ENCODE measurements at regions not wholly inside any gene's neighbourhood (a gene's known extent, or its start where the extent isn't known, plus 50 kb on each side); places are given as distances from the start of the nearest gene placed in this dataset.
A peak's percentile ranks its signal among the peaks of the same experiment; 100 is the strongest.

GRCh38 chr1:244137725-244138124 is 86.6 kb downstream of the ZBTB18 start:
- H3K4me2 ChIP-seq (replicated peaks; ENCODE audit: extremely low read depth, low read length, poor library complexity, severe bottlenecking): peak overlapping the region; percentile 72
- peak; percentile 10 to 33 (median 14) for DNase-seq
- peak overlapping the region; percentile 88 for H2AFZ ChIP-seq (ENCODE audit: insufficient read depth, low read depth, low read length, poor library complexity, severe bottlenecking)
- 100% methylated on average over 1 of the region's 6 CpGs for WGBS (ENCODE audit: insufficient coverage)
- Mint-ChIP-seq H3K27ac (peak overlapping the region in 3 of 7 donors; percentile 37 to 67 (median 52)), H3K4me3 (peak overlapping the region; percentile 73 to 90), H3K27me3 (ENCODE audit: low read depth in 3 of 3) (peaks cover 0 to 13% (median 10%) of the 10 kb centered on the region in 3 donors), H3K9me3 (peaks cover 0 to 2% (median 0%) of the 10 kb centered on the region in 7 donors), H3K36me3 (no peaks in the 10 kb centered on the region), H3K4me1 (peaks cover 13% of the 10 kb centered on the region)
- H3K36me3 ChIP-seq (replicated peaks in 1 of 2; ENCODE audit: control insufficient read depth in 1 of 2, insufficient read depth in 2 of 2, low read length in 2 of 2): no peaks in the 10 kb centered on the region
- H3K4me3 ChIP-seq (replicated peaks in 1 of 3; ENCODE audit: low read depth in 2 of 3, low read length in 3 of 3): peak overlapping the region; percentile 30 to 99 (median 77)
- TF ChIP-seq, protein P1, sequence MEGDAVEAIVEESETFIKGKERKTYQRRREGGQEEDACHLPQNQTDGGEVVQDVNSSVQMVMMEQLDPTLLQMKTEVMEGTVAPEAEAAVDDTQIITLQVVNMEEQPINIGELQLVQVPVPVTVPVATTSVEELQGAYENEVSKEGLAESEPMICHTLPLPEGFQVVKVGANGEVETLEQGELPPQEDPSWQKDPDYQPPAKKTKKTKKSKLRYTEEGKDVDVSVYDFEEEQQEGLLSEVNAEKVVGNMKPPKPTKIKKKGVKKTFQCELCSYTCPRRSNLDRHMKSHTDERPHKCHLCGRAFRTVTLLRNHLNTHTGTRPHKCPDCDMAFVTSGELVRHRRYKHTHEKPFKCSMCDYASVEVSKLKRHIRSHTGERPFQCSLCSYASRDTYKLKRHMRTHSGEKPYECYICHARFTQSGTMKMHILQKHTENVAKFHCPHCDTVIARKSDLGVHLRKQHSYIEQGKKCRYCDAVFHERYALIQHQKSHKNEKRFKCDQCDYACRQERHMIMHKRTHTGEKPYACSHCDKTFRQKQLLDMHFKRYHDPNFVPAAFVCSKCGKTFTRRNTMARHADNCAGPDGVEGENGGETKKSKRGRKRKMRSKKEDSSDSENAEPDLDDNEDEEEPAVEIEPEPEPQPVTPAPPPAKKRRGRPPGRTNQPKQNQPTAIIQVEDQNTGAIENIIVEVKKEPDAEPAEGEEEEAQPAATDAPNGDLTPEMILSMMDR (IDR thresholded peaks at IDR 0.05): no peak
- H3K9me3 ChIP-seq (replicated peaks in 1 of 2; ENCODE audit: control insufficient read depth in 1 of 2, insufficient read depth in 1 of 2, low read length in 2 of 2): no peaks in the 10 kb centered on the region
- intact Hi-C loops (cut with micrococcal nuclease): no loop called here
- H3K79me2 ChIP-seq (ENCODE audit: insufficient read depth, low read length): no peaks in the 10 kb centered on the region
- no peaks in the 10 kb centered on the region for H4K20me1 ChIP-seq (ENCODE audit: insufficient read depth, low read length)
- peak overlapping the region; percentile 60 for H3K9ac ChIP-seq (ENCODE audit: insufficient read depth, low read length, poor library complexity, severe bottlenecking)
- peak overlapping the region in 1 of 2 donors; percentile 62 for H3K27ac ChIP-seq (ENCODE audit: low read depth in 1 of 2, low read length in 2 of 2)
- no peaks in the 10 kb centered on the region for H3K27me3 ChIP-seq (ENCODE audit: control insufficient read depth in 2 of 2, insufficient read depth in 2 of 2, low read length in 2 of 2)
- H3K4me1 ChIP-seq (ENCODE audit: control insufficient read depth in 1 of 2, insufficient read depth in 2 of 2, low read length in 2 of 2): peaks cover 0 to 10% of the 10 kb centered on the region in 2 donors

- H3K4me1 Mint-ChIP-seq: peaks cover 13% of the 10 kb centered on the region
- H3K27ac Mint-ChIP-seq: no peak overlapping the region
- no peak overlapping the region for H3K9ac ChIP-seq (ENCODE audit: insufficient read depth, low read length, poor library complexity, severe bottlenecking)
- no peak overlapping the region for H2AFZ ChIP-seq (ENCODE audit: insufficient read depth, low read depth, low read length, poor library complexity, severe bottlenecking)
- WGBS (ENCODE audit: insufficient coverage): 96% methylated on average over 2 of the region's 7 CpGs
- H3K27ac ChIP-seq (ENCODE audit: low read depth in 1 of 2, low read length in 2 of 2): no peak overlapping the region
- H3K36me3 Mint-ChIP-seq: no peaks in the 10 kb centered on the region
- TF ChIP-seq, protein P1 (IDR thresholded peaks at IDR 0.05): no peak
- no peaks in the 10 kb centered on the region for H3K79me2 ChIP-seq (ENCODE audit: insufficient read depth, low read length)
- peaks cover 0 to 10% of the 10 kb centered on the region in 2 donors for H3K4me1 ChIP-seq (ENCODE audit: control insufficient read depth in 1 of 2, insufficient read depth in 2 of 2, low read length in 2 of 2)
- no peaks in the 10 kb centered on the region for H3K27me3 ChIP-seq (ENCODE audit: control insufficient read depth in 2 of 2, insufficient read depth in 2 of 2, low read length in 2 of 2)
- H4K20me1 ChIP-seq (ENCODE audit: insufficient read depth, low read length): no peaks in the 10 kb centered on the region
- H3K9me3 Mint-ChIP-seq: peaks cover 0 to 2% (median 0%) of the 10 kb centered on the region in 7 donors
- no peak overlapping the region for H3K4me3 ChIP-seq (replicated peaks in 1 of 3; ENCODE audit: low read depth in 2 of 3, low read length in 3 of 3)
- H3K9me3 ChIP-seq (replicated peaks in 1 of 2; ENCODE audit: control insufficient read depth in 1 of 2, insufficient read depth in 1 of 2, low read length in 2 of 2): no peaks in the 10 kb centered on the region
- peaks cover 0 to 12% (median 9%) of the 10 kb centered on the region in 3 donors for H3K27me3 Mint-ChIP-seq (ENCODE audit: low read depth in 3 of 3)
- DNase-seq: no peak
- H3K4me2 ChIP-seq (replicated peaks; ENCODE audit: extremely low read depth, low read length, poor library complexity, severe bottlenecking): no peak overlapping the region
- no peak overlapping the region for H3K4me3 Mint-ChIP-seq
- H3K36me3 ChIP-seq (replicated peaks in 1 of 2; ENCODE audit: control insufficient read depth in 1 of 2, insufficient read depth in 2 of 2, low read length in 2 of 2): no peaks in the 10 kb centered on the region
- intact Hi-C loops (cut with micrococcal nuclease): no loop called here
These were observed 87.3 kb downstream of the ZBTB18 start for GRCh38 chr1:244138399-244138798.

Measured in CD14-positive monocyte (primary cell).